ENCODE measurements at regions not wholly inside any gene's neighbourhood (a gene's known extent, or its start where the extent isn't known, plus 50 kb on each side); places are given as distances from the start of the nearest gene placed in this dataset.

DNA sequence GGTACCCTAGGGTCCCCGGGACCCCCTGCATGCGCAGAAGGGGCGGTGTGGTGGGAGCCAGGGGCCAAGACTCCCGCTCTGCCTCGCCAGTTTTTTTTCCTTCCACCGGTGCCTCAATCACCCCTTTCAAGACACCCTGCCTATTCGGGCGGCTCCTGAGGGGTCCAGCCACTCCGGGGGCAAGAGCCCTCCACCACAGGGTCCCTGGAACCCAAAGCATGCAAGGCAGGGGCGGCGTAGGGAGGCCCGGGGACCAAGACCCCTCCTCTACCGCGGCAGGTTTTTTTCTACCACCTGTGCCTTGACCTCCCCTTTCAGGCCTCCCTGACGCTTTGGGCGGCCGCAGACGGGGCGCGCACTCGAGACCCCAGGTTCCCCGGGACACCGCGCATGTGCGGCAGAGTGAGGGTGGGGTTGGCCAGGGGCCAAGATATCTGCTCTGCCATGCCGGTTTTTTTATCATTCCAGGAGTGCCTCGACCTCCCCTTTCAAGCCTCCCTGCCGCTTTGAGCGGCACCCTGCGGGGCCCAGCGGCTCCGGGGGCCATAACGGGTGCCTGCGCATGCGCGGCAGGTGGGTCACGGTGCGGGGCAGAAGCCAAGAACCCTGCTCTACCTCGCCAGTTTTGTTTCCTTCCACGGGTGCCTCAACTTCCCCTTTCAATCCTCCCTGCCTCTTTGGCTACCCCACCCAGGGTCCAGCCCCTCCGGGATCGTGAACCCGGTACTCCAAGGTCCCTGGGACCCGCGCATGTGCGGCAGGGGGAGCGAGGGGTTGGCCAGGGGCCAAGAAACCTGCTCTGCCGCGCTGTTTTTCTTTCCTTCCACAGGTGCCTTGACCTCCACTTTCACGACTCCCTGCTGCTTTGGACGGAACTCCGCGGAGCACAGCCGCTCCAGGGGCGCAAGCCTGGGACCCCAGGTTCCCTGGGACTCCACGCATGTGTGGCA is 328.1 kb downstream of the ALG10 start:
- DNase-seq: no peak
- ChIA-PET POLR2A (no interaction called here), CTCF (no interaction called here)
- H3K36me3 Mint-ChIP-seq: no peaks in the 10 kb centered on the region
- H3K27ac Mint-ChIP-seq: no peak overlapping the region
- intact Hi-C loops (cut with micrococcal nuclease): no loop called here
- H3K4me1 Mint-ChIP-seq (ENCODE audit: low read depth): no peaks in the 10 kb centered on the region
- no peak overlapping the region for H3K4me3 Mint-ChIP-seq
- peaks cover 23% of the 10 kb centered on the region for H3K9me3 Mint-ChIP-seq
- no peaks in the 10 kb centered on the region for H3K27me3 Mint-ChIP-seq

DNA sequence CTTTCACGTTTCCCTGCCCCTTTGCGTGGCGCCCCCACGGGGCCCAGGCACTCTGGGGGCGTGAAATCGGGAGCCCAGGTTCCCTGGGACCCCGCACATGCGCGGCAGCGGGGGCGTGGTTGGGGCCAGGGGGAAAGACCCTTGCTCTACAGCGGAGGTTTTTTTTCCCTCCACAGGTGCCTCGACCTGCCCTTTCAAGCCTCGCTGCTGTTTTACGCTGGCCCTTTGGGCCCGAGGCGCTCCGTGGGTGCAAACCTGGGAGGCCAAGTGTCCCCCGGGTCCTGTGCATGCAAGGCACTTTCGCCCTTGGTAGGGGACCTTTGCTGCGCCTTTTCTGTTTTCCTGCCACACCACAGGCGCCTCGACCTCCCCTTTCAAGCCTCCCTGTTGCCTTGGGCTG is 329.8 kb downstream of the ALG10 start:
- H3K27me3 Mint-ChIP-seq: no peaks in the 10 kb centered on the region
- peaks cover 21% of the 10 kb centered on the region for H3K9me3 Mint-ChIP-seq
- no peak overlapping the region for H3K4me3 Mint-ChIP-seq
- ChIA-PET CTCF (no interaction called here), POLR2A (no interaction called here)
- intact Hi-C loops (cut with micrococcal nuclease): no loop called here
- H3K36me3 Mint-ChIP-seq: no peaks in the 10 kb centered on the region
- H3K27ac Mint-ChIP-seq: no peak overlapping the region
- no peaks in the 10 kb centered on the region for H3K4me1 Mint-ChIP-seq (ENCODE audit: low read depth)
- DNase-seq: no peak

DNA sequence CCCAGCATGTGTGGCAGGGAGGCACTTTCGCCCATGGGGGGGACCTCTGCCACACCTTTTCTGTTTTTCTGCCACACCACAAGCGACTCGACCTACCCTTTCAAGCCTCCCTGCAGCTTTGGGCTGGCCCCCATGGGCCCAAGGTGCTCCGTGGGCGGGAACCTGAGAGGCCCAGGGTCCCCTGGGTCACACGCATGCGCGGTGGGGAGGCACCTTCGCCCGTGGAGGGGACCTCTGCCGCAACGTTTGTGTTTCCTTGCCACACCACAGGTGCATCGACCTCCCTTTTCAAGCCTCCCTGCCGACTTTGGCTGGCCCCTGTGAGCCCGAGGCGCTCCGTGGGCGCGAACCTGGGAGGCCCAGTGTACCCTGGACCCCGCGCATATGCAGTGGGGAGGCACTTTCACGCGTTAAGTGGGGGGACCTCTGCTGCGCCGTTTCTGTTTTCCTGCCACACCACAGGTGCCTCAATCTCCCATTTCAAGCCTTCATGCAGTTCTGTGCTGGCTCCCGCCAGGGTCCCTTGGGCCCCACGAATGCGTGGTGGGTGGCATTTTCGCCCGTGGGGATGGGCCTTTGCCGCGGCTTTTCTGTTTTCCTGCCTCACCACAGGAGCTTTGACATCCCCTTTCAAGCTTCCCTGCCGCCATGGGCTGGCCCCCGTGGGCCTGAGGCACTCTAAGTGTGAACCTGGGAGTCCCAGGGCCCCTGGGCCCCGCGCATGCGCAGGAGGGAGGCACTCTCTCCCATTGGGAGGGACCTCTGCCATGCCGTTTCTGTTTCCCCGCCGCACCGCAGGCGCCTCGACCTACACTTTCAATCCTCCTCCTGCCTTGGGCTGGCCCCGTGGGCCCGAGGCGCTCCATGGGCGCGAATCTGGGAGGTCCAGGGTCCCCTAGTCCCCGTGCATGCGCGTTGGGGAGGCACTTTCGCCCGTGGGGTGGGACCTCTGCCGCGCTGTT is 332.2 kb downstream of the ALG10 start:
- Mint-ChIP-seq H3K9me3 (peaks cover 17% of the 10 kb centered on the region), H3K27ac (no peak overlapping the region), H3K4me1 (ENCODE audit: low read depth) (no peaks in the 10 kb centered on the region), H3K27me3 (no peaks in the 10 kb centered on the region), H3K4me3 (no peak overlapping the region), H3K36me3 (no peaks in the 10 kb centered on the region)
- no peak for DNase-seq
- POLR2A ChIA-PET: no interaction called here
- intact Hi-C loops (cut with micrococcal nuclease): no loop called here
- CTCF ChIA-PET: no interaction called here

DNA sequence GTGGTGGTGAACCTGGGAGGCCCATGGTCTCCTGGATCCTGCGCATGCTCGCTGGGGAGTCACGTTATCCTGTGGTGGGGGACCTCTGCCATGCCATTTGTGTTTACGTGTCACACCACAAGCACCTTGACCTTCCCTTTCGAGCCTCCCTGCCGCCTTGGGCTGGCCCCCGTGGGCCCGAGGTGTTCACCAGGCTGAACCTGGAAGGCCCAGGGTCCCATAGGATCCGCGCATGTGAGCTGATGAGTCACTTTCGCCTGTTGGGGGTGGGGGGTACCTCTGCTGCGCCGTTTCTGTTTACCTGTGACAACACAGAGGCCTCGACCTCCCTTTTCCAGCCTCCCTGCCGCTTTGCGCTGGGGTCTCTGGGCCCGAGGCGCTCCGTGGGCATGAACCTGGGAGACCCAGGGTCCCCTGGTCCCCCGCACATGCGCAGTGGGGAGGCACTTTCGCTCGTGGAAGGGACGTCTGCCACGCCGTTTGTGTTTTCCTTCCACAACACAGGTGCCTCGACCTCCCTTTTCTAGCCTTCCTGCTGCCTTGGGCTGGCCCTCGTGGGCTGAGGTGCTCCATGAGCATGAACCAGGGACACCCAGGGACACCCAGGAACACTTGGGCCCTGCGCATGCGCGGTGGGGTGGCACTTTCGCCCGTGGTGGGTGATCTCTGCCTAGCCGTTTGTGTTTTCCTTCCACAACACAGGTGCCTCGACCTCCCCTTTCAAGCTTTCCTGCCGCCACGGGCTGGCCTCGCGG is 334.1 kb downstream of the ALG10 start:
- H3K36me3 Mint-ChIP-seq: no peaks in the 10 kb centered on the region
- ChIA-PET CTCF (no interaction called here), POLR2A (no interaction called here)
- H3K4me1 Mint-ChIP-seq (ENCODE audit: low read depth): no peaks in the 10 kb centered on the region
- no peaks in the 10 kb centered on the region for H3K27me3 Mint-ChIP-seq
- H3K27ac Mint-ChIP-seq: no peak overlapping the region
- peaks cover 11% of the 10 kb centered on the region for H3K9me3 Mint-ChIP-seq
- no peak overlapping the region for H3K4me3 Mint-ChIP-seq
- intact Hi-C loops (cut with micrococcal nuclease): no loop called here
- no peak for DNase-seq

DNA sequence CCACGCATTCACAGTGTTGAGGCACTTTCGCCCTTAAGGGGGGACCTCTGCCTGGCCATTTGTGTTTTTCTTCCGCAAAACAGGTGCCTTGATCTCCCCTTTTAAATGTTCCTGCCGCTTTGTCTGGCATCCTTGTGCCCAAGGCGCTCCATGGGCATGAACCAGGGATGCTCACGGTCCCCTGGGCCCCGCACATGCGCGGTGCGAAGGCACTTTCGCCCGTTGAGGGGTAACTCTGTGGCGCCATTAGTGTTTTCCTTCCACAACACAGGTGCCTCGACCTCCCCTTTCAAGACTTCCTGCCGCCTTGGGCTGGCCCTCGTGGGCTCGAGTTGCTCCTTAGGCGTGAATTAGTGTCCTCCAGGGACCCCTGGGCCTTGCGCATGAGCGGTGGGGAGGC is 335.5 kb downstream of the ALG10 start:
- Mint-ChIP-seq H3K27ac (no peak overlapping the region), H3K4me1 (ENCODE audit: low read depth) (no peaks in the 10 kb centered on the region), H3K4me3 (no peak overlapping the region), H3K36me3 (peaks cover 4% of the 10 kb centered on the region), H3K9me3 (peaks cover 12% of the 10 kb centered on the region), H3K27me3 (no peaks in the 10 kb centered on the region)
- ChIA-PET CTCF (no interaction called here), POLR2A (no interaction called here)
- intact Hi-C loops (cut with micrococcal nuclease): no loop called here
- DNase-seq: no peak

DNA sequence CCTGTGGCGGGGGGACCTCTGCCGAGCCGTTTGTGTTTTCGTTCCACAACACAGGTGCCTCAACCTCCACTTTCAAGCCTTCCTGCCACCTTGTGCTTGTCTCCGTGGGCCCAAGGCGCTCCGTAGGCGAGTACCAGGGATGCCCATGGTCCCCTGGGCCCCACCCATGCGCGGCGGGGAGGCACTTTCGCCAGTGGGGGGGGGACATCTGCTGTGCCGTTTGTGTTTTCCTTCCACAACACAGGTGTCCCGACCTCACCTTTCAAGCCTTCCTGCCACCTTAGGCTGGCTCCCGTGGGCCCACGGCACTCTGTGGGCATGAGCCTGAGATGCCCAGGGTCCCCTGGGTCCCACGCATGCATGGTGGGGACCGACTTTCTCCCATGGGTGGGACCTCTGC is 335.9 kb downstream of the ALG10 start:
- H3K27me3 Mint-ChIP-seq: no peaks in the 10 kb centered on the region
- ChIA-PET POLR2A (no interaction called here), CTCF (no interaction called here)
- peaks cover 4% of the 10 kb centered on the region for H3K36me3 Mint-ChIP-seq
- H3K4me1 Mint-ChIP-seq (ENCODE audit: low read depth): no peaks in the 10 kb centered on the region
- no peak for DNase-seq
- no peak overlapping the region for H3K27ac Mint-ChIP-seq
- H3K9me3 Mint-ChIP-seq: peaks cover 15% of the 10 kb centered on the region
- no peak overlapping the region for H3K4me3 Mint-ChIP-seq
- intact Hi-C loops (cut with micrococcal nuclease): no loop called here

DNA sequence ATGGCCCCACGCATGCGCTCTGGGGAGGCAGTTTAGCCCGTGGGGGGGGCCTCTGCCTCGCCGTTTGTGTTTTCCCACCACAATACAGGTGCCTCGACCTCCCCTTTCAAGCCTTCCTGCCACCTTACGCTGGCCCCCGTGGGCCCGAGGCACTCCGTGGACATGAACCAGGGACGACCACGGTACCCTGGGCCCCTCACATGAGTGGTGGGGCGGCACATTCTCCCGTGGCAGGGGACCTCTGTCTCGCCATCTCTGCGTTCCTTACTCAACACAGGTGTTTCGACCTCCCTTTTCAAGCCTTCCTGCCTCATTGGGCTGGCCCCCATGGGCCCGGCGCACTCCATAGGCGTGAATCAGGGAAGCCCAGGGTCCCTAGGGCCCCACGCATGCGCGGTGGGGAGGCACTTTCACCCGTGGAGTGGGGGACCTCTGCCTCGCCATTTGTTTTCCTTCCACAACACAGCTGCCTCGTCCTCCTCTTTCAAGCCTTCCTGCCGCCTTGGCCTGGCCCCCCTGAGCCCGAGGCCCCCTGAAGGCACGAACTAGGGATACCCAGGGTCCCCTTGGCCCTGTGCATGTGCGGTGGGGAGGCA is 339.5 kb downstream of the ALG10 start:
- ChIA-PET CTCF (no interaction called here), POLR2A (no interaction called here)
- no peaks in the 10 kb centered on the region for H3K27me3 Mint-ChIP-seq
- no peaks in the 10 kb centered on the region for H3K4me1 Mint-ChIP-seq (ENCODE audit: low read depth)
- peaks cover 4% of the 10 kb centered on the region for H3K36me3 Mint-ChIP-seq
- H3K9me3 Mint-ChIP-seq: peaks cover 27% of the 10 kb centered on the region
- intact Hi-C loops (cut with micrococcal nuclease): no loop called here
- DNase-seq: no peak
- no peak overlapping the region for H3K27ac Mint-ChIP-seq
- H3K4me3 Mint-ChIP-seq: no peak overlapping the region

DNA sequence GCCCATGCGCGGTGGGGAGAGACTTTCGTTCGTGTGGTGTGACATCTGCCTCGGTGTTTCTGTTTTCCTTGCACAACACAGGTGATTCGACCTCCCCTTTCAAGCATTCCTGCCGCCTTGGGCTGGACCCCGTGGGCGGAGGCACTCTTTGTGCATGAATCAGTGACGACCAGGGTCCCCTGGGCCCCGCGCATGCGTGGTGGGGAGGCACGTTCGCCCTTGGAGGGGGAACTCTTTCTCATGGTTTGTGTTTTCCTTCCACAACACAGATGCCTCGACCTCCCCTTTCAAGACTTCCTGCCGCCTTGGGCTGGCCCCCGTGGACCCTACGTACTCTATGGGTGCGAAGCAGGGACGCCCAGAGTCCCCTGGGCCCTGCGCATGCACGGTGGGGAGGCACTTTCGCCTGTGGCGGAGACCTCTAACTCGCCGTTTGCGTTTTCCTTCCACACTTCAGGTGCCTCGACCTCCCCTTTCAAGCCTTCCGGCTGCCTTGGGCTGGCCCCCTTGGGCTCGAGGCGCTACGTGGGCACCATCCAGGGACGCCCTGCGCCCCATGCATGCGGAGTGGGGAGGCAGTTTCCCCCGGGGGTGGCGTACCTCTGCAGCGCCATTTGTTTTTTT is 340.9 kb downstream of the ALG10 start:
- ChIA-PET POLR2A (no interaction called here), CTCF (no interaction called here)
- Mint-ChIP-seq H3K4me1 (ENCODE audit: low read depth) (no peaks in the 10 kb centered on the region), H3K36me3 (peaks cover 5% of the 10 kb centered on the region), H3K27ac (no peak overlapping the region), H3K27me3 (no peaks in the 10 kb centered on the region), H3K9me3 (peaks cover 34% of the 10 kb centered on the region), H3K4me3 (no peak overlapping the region)
- DNase-seq: no peak
- intact Hi-C loops (cut with micrococcal nuclease): no loop called here

DNA sequence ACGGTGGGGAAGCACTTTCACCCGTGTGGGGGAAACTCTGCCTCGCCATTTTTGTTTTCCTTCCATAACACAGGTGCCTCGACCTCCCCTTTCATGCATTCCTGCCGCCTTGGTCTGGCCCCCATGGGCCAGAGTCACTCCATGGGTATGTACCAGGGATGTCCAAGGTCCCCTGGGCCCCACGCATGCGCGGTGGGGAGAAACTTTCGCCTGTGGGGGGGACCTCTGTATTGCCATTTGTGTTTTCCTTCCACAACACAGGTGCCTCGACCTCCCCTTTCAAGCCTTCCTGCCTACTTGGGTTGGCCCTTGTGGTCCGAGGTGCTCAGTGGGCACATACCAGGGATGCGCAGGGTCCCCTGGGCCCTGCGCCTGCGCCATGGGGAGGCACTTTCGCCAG is 345.8 kb downstream of the ALG10 start:
- Mint-ChIP-seq H3K4me1 (ENCODE audit: low read depth) (no peaks in the 10 kb centered on the region), H3K9me3 (peaks cover 48% of the 10 kb centered on the region), H3K36me3 (peaks cover 1% of the 10 kb centered on the region), H3K27me3 (no peaks in the 10 kb centered on the region), H3K4me3 (no peak overlapping the region), H3K27ac (no peak overlapping the region)
- intact Hi-C loops (cut with micrococcal nuclease): no loop called here
- ChIA-PET CTCF (no interaction called here), POLR2A (no interaction called here)
- no peak for DNase-seq

DNA sequence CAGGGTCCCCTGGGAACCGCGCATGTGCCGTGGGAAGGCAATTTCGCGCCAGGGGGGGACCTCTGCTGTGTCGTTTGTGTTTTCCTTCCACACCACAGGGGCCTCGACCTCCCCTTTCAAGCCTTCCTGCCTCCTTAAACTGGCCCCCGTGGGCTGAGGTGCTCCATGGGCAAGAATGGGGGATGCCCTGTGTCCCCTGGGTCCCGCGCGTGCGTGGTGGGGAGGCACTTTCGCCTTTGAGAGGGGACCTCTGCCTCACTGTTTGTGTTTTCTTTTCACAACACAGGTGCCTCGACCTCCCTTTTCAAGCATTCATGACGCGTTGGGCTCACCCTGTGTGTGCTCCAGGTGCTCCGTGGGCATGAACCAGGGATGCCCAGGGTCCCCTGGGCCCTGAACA is 348.8 kb downstream of the ALG10 start:
- no peak for DNase-seq
- no peaks in the 10 kb centered on the region for H3K4me1 Mint-ChIP-seq (ENCODE audit: low read depth)
- peaks cover 1% of the 10 kb centered on the region for H3K36me3 Mint-ChIP-seq
- H3K9me3 Mint-ChIP-seq: peaks cover 39% of the 10 kb centered on the region
- no peaks in the 10 kb centered on the region for H3K27me3 Mint-ChIP-seq
- ChIA-PET CTCF (no interaction called here), POLR2A (no interaction called here)
- intact Hi-C loops (cut with micrococcal nuclease): no loop called here
- no peak overlapping the region for H3K27ac Mint-ChIP-seq
- H3K4me3 Mint-ChIP-seq: no peak overlapping the region

DNA sequence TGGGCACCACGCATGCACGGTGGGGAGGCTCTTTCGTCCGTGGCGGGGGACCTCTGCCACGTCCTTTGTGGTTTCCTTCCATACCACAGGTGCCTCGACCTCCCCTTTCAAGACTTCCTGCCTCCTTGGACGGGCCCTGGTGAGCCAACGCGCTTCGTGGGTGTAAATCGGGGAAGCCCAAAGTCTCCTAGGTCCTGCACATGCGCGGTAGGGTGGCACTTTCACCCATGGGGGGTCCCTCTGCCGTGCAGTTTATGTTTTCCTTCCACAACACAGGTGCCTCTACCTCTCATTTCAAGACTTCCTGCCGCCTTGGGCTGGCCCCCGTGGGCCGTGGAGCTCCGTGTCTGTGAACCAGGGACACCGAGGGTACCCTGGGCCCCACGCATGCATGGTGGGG is 349.7 kb downstream of the ALG10 start:
- Mint-ChIP-seq H3K27ac (no peak overlapping the region), H3K36me3 (peaks cover 1% of the 10 kb centered on the region), H3K27me3 (no peaks in the 10 kb centered on the region), H3K4me3 (no peak overlapping the region), H3K4me1 (ENCODE audit: low read depth) (no peaks in the 10 kb centered on the region), H3K9me3 (peaks cover 40% of the 10 kb centered on the region)
- intact Hi-C loops (cut with micrococcal nuclease): no loop called here
- no peak for DNase-seq
- POLR2A ChIA-PET: no interaction called here
- CTCF ChIA-PET: no interaction called here

DNA sequence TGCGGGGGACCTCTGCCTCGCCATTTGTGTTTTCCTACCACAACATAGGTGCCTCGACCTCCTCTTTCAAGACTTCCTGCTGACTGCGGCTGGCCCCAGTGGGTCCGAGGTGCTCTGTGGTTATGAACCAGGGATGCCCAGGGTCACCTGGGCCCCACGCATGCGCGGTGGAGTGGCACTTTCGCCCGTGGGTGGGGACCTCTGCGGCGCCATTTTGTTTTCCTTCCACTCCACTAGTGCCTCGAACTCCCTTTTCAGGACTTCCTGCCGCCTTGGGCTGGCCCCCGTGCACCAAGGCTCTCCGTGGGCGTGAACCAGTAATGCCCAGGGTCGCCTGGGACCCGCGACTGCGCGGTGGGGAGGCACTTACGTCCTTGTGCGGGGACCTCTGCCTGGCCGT is 351.6 kb downstream of the ALG10 start:
- Mint-ChIP-seq H3K4me3 (no peak overlapping the region), H3K4me1 (ENCODE audit: low read depth) (no peaks in the 10 kb centered on the region), H3K27me3 (no peaks in the 10 kb centered on the region), H3K36me3 (no peaks in the 10 kb centered on the region), H3K9me3 (peaks cover 33% of the 10 kb centered on the region), H3K27ac (no peak overlapping the region)
- intact Hi-C loops (cut with micrococcal nuclease): no loop called here
- ChIA-PET POLR2A (no interaction called here), CTCF (no interaction called here)
- DNase-seq: no peak

Data from activated CD4-positive, alpha-beta memory T cell treated with anti-CD3 and anti-CD28 coated beads for 36 hours (primary cell).